Gastroesophageal sphincter (tissue), 3 donors: ENCODE measurements at regions not wholly inside any gene's neighbourhood (a gene's known extent, or its start where the extent isn't known, plus 50 kb on each side); places are given as distances from the start of the nearest gene placed in this dataset.

Source experiments
- CTCF ChIP-seq, 4 experiments: fragments of 200-600 bp in 2 of 4; fragments of 450-650 bp in 2 of 4; sonication (generic) in 1 of 4; IDR thresholded peaks; one replicate each; pipeline ENCODE4 v1.5.1; 2017 to 2019; ENCODE audit warnings: antibody characterized with exemption in 4 of 4, mild to moderate bottlenecking in 2 of 4, moderate library complexity in 2 of 4
- POLR2A ChIP-seq, 2 donors: fragments of 450-650 bp; IDR thresholded peaks; one replicate each; pipeline ENCODE4 v1.6.1; 2017; ENCODE audit warnings: antibody characterized with exemption in 2 of 2, mild to moderate bottlenecking in 2 of 2, moderate library complexity in 1 of 2

DNA sequence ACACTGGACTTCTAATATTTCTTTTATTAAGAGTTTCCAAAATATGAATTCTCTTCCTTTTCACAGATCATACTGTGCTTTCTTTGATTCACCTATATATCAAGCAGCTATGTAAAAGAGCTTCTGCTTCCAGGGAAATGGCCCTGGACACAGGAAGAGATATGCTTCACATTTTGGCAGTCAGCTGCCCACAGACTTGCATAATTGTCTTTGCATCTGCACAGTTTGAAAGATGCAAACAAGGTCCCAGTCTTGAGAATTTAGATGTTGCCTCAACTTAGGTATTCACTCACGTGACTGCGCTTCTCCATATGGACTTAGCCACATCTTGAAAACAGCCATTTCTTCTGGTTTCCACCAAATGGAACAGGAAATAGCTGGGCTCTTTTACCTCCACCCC lies 92.3 kb upstream of the POU2AF2 start:
- no peak for TF ChIP-seq CTCF (IDR thresholded peaks at IDR 0.05)
- no peak for TF ChIP-seq POLR2A (IDR thresholded peaks at IDR 0.05)
